Liver (tissue), 3 donors: ENCODE measurements at regions not wholly inside any gene's neighbourhood (a gene's known extent, or its start where the extent isn't known, plus 50 kb on each side); places are given as distances from the start of the nearest gene placed in this dataset.

ENCODE experiments used
- GABPA ChIP-seq, 2 donors: IDR thresholded peaks in 1 of 2; conservative IDR thresholded peaks in 1 of 2; 2 replicates each; pipeline ENCODE4 v1.6.1; 2016; ENCODE audit warnings: antibody characterized with exemption in 2 of 2, mild to moderate bottlenecking in 1 of 2, moderate library complexity in 1 of 2
- RAD21 ChIP-seq, 2 donors: IDR thresholded peaks; 2 replicates each; pipeline ENCODE4 v1.6.1; 2016; ENCODE audit warnings: antibody characterized with exemption in 2 of 2, mild to moderate bottlenecking in 2 of 2
- TAF1 ChIP-seq: conservative IDR thresholded peaks from 2 replicates; pipeline ENCODE4 v1.6.1; 2016; ENCODE audit warnings: antibody characterized with exemption, mild to moderate bottlenecking
- TF ChIP-seq, protein P1 (sequence below): IDR thresholded peaks from 2 replicates; pipeline ENCODE4 v1.6.1; 2016; ENCODE audit warnings: antibody characterized with exemption
- TF ChIP-seq, protein P2 (sequence below): IDR thresholded peaks from 2 replicates; pipeline ENCODE4 v1.6.1; 2016; ENCODE audit warnings: antibody characterized with exemption
- TF ChIP-seq, protein P3 (sequence below): fragments of 150-350 bp; IDR thresholded peaks from 2 replicates; pipeline ENCODE4 v1.5.1; 2017; ENCODE audit warnings: improper control_type of control experiment, low read depth, low read length; ENCODE audit not compliant: missing input control
- TF ChIP-seq, protein P4 (sequence below): IDR thresholded peaks from 2 replicates; pipeline ENCODE4 v1.6.1; 2016; ENCODE audit warnings: antibody characterized with exemption, mild to moderate bottlenecking
- donor health status: healthy.
- donor health status: healthy.

DNA sequence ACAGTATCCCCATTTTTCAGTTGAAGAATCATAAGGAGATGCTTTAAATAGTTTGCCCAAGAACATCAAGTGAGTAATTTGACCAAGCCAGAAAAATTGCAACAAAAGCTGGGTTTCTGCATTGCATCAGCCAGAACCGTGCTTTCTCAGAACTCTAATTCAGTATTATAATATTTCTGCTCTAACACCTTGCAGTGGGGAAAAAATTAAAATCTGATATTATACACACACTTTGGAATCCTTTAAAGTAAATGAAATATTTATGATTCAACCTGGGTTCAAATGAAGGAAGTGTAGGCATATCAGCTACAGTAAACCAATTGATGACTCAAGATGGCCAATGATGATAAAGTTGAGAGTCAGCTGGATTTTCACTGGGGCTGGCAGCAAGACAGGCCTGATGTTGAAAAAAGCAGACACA lies 387.6 kb upstream of the ZFP42 start:
- TF ChIP-seq, protein P1, sequence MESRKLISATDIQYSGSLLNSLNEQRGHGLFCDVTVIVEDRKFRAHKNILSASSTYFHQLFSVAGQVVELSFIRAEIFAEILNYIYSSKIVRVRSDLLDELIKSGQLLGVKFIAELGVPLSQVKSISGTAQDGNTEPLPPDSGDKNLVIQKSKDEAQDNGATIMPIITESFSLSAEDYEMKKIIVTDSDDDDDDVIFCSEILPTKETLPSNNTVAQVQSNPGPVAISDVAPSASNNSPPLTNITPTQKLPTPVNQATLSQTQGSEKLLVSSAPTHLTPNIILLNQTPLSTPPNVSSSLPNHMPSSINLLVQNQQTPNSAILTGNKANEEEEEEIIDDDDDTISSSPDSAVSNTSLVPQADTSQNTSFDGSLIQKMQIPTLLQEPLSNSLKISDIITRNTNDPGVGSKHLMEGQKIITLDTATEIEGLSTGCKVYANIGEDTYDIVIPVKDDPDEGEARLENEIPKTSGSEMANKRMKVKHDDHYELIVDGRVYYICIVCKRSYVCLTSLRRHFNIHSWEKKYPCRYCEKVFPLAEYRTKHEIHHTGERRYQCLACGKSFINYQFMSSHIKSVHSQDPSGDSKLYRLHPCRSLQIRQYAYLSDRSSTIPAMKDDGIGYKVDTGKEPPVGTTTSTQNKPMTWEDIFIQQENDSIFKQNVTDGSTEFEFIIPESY, result no peak
- TF ChIP-seq, protein P2, sequence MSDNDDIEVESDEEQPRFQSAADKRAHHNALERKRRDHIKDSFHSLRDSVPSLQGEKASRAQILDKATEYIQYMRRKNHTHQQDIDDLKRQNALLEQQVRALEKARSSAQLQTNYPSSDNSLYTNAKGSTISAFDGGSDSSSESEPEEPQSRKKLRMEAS, result no peak
- TF ChIP-seq, protein P3, sequence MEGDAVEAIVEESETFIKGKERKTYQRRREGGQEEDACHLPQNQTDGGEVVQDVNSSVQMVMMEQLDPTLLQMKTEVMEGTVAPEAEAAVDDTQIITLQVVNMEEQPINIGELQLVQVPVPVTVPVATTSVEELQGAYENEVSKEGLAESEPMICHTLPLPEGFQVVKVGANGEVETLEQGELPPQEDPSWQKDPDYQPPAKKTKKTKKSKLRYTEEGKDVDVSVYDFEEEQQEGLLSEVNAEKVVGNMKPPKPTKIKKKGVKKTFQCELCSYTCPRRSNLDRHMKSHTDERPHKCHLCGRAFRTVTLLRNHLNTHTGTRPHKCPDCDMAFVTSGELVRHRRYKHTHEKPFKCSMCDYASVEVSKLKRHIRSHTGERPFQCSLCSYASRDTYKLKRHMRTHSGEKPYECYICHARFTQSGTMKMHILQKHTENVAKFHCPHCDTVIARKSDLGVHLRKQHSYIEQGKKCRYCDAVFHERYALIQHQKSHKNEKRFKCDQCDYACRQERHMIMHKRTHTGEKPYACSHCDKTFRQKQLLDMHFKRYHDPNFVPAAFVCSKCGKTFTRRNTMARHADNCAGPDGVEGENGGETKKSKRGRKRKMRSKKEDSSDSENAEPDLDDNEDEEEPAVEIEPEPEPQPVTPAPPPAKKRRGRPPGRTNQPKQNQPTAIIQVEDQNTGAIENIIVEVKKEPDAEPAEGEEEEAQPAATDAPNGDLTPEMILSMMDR, result no peak
- TF ChIP-seq RAD21 (IDR thresholded peaks at IDR 0.05) (no peak), TAF1 (no peak), GABPA (IDR thresholded peaks at IDR 0.05 in 1 of 2, conservative IDR thresholded peaks at IDR 0.05 in 1 of 2) (no peak)
- TF ChIP-seq, protein P4, sequence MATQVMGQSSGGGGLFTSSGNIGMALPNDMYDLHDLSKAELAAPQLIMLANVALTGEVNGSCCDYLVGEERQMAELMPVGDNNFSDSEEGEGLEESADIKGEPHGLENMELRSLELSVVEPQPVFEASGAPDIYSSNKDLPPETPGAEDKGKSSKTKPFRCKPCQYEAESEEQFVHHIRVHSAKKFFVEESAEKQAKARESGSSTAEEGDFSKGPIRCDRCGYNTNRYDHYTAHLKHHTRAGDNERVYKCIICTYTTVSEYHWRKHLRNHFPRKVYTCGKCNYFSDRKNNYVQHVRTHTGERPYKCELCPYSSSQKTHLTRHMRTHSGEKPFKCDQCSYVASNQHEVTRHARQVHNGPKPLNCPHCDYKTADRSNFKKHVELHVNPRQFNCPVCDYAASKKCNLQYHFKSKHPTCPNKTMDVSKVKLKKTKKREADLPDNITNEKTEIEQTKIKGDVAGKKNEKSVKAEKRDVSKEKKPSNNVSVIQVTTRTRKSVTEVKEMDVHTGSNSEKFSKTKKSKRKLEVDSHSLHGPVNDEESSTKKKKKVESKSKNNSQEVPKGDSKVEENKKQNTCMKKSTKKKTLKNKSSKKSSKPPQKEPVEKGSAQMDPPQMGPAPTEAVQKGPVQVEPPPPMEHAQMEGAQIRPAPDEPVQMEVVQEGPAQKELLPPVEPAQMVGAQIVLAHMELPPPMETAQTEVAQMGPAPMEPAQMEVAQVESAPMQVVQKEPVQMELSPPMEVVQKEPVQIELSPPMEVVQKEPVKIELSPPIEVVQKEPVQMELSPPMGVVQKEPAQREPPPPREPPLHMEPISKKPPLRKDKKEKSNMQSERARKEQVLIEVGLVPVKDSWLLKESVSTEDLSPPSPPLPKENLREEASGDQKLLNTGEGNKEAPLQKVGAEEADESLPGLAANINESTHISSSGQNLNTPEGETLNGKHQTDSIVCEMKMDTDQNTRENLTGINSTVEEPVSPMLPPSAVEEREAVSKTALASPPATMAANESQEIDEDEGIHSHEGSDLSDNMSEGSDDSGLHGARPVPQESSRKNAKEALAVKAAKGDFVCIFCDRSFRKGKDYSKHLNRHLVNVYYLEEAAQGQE, result no peak
